Suprapubic skin (tissue), 4 donors: ENCODE measurements at regions not wholly inside any gene's neighbourhood (a gene's known extent, or its start where the extent isn't known, plus 50 kb on each side); places are given as distances from the start of the nearest gene placed in this dataset.
"Not testable (repeated sequence)": the region's sequence is repeated elsewhere in the genome, so short reads cannot be mapped to it uniquely, and the experiment has no call there.

Source experiments
- DNase-seq, 2 donors: peaks; one replicate each; pipeline ENCODE4 v3.0.0-alpha.2; 2019; ENCODE audit warnings: low spot score in 2 of 2
- H3K27ac ChIP-seq: fragments of 200-600 bp; sonication (generic); one replicate; pipeline ENCODE4 v1.5.1; 2019
- H3K27me3 ChIP-seq: fragments of 200-600 bp; sonication (generic); one replicate; pipeline ENCODE4 v1.5.1; 2019
- H3K36me3 ChIP-seq: fragments of 200-600 bp; sonication (generic); one replicate; pipeline ENCODE4 v1.5.1; 2019
- H3K4me1 ChIP-seq: fragments of 200-600 bp; sonication (generic); one replicate; pipeline ENCODE4 v1.5.1; 2019
- H3K4me3 ChIP-seq: fragments of 200-600 bp; sonication (generic); one replicate; pipeline ENCODE4 v1.5.1; 2019; ENCODE audit warnings: mild to moderate bottlenecking
- H3K9me3 ChIP-seq: fragments of 200-600 bp; sonication (generic); one replicate; pipeline ENCODE4 v1.5.1; 2019
- CTCF ChIP-seq, 2 donors: fragments of 200-600 bp in 1 of 2; fragments of 450-650 bp in 1 of 2; sonication (generic) in 1 of 2; IDR thresholded peaks; one replicate each; pipeline ENCODE4 v1.5.1; 2016 to 2019; ENCODE audit warnings: antibody characterized with exemption in 2 of 2, mild to moderate bottlenecking in 1 of 2, moderate library complexity in 1 of 2
- EP300 ChIP-seq: sonication (generic); formaldehyde crosslinking; IDR thresholded peaks from one replicate; pipeline ENCODE4 v1.6.1; 2017; ENCODE audit warnings: antibody characterized with exemption
- POLR2A ChIP-seq, 2 donors: fragments of 450-650 bp; IDR thresholded peaks; one replicate each; pipeline ENCODE4 v1.6.1; 2017; ENCODE audit warnings: antibody characterized with exemption in 2 of 2, mild to moderate bottlenecking in 2 of 2, moderate library complexity in 2 of 2
- POLR2AphosphoS5 ChIP-seq, 3 donors: sonication (generic); formaldehyde crosslinking; IDR thresholded peaks; one replicate each; pipeline ENCODE4 v1.6.1; 2017; ENCODE audit warnings: antibody characterized with exemption in 3 of 3
- WGBS: methylation state at CpG from one replicate; pipeline ENCODE4 v1.1.5; 2018; 5-methylcytosine and 5-hydroxymethylcytosine counted together

GRCh38 chr20:47963022-47963421 lies 177.7 kb upstream of the SULF2 start:
- no peak for DNase-seq

GRCh38 chr20:47962286-47962963 lies 177.1 kb upstream of the SULF2 start:
- Histone ChIP-seq H3K27me3 (no peaks in the 10 kb centered on the region), H3K4me1 (no peaks in the 10 kb centered on the region), H3K9me3 (no peaks in the 10 kb centered on the region), H3K36me3 (no peaks in the 10 kb centered on the region), H3K27ac (no peak overlapping the region), H3K4me3 (no peak overlapping the region)
- TF ChIP-seq POLR2A (IDR thresholded peaks at IDR 0.05), result no peak
- no peak for TF ChIP-seq CTCF (IDR thresholded peaks at IDR 0.05)
- 78% methylated on average over 6 of the region's 7 CpGs for WGBS
- no peak for DNase-seq

More at GRCh38 chr20:47963022-47963421, 177.7 kb upstream of the SULF2 start:
- no peaks in the 10 kb centered on the region for H3K36me3 ChIP-seq
- WGBS, result 76% methylated on average over 8 of the region's 8 CpGs
- H3K4me3 ChIP-seq, result no peak overlapping the region
- no peak overlapping the region for H3K27ac ChIP-seq
- H3K4me1 ChIP-seq, result no peaks in the 10 kb centered on the region
- H3K27me3 ChIP-seq, result no peaks in the 10 kb centered on the region
- TF ChIP-seq POLR2A (IDR thresholded peaks at IDR 0.05) (no peak), EP300 (no peak), POLR2AphosphoS5 (IDR thresholded peaks at IDR 0.05) (no peak), CTCF (IDR thresholded peaks at IDR 0.05) (no peak)
- H3K9me3 ChIP-seq, result no peaks in the 10 kb centered on the region

GRCh38 chr20:47960769-47961541 lies 175.7 kb upstream of the SULF2 start:
- no peaks in the 10 kb centered on the region for H3K27me3 ChIP-seq
- H3K27ac ChIP-seq, result no peak overlapping the region
- DNase-seq, result no peak
- no peak overlapping the region for H3K4me3 ChIP-seq
- 76% methylated on average over 7 of the region's 7 CpGs for WGBS
- no peaks in the 10 kb centered on the region for H3K36me3 ChIP-seq
- H3K4me1 ChIP-seq, result no peaks in the 10 kb centered on the region
- no peaks in the 10 kb centered on the region for H3K9me3 ChIP-seq
- TF ChIP-seq POLR2AphosphoS5 (IDR thresholded peaks at IDR 0.05) (no peak), CTCF (IDR thresholded peaks at IDR 0.05) (no peak), POLR2A (IDR thresholded peaks at IDR 0.05) (no peak), EP300 (no peak)

GRCh38 chr20:47960277-47960676 lies 175.0 kb upstream of the SULF2 start:
- DNase-seq, result no peak
- TF ChIP-seq EP300, result no peak
- TF ChIP-seq CTCF (IDR thresholded peaks at IDR 0.05), result no peak
- no peak for TF ChIP-seq POLR2A (IDR thresholded peaks at IDR 0.05)
- TF ChIP-seq POLR2AphosphoS5 (IDR thresholded peaks at IDR 0.05), result no peak
- Histone ChIP-seq H3K4me3 (no peak overlapping the region), H3K4me1 (no peaks in the 10 kb centered on the region), H3K27ac (no peak overlapping the region), H3K36me3 (no peaks in the 10 kb centered on the region), H3K9me3 (no peaks in the 10 kb centered on the region), H3K27me3 (no peaks in the 10 kb centered on the region)
- 87% methylated on average over 8 of the region's 8 CpGs for WGBS

- H3K4me1 ChIP-seq, H3K27ac ChIP-seq, H3K4me3 ChIP-seq, H3K36me3 ChIP-seq, DNase-seq, H3K27me3 ChIP-seq, H3K9me3 ChIP-seq: not testable (repeated sequence)
- WGBS, result 77% methylated on average over 11 of the region's 16 CpGs
Observed at GRCh38 chr20:47957989-47958801, 172.9 kb upstream of the SULF2 start.
